ENCODE measurements at regions not wholly inside any gene's neighbourhood (a gene's known extent, or its start where the extent isn't known, plus 50 kb on each side); places are given as distances from the start of the nearest gene placed in this dataset.
"Not testable (repeated sequence)": the region's sequence is repeated elsewhere in the genome, so short reads cannot be mapped to it uniquely, and the experiment has no call there.

GRCh38 chr5:164206196-164206595, 700.8 kb downstream of the MAT2B start:
- intact Hi-C loops (cut with DNase I): no loop called here
- no peak for DNase-seq (ENCODE audit: low spot score)

GRCh38 chr5:164207646-164208045, 702.2 kb downstream of the MAT2B start:
- no peak for DNase-seq (ENCODE audit: low spot score)

GRCh38 chr5:164210491-164210890, 705.1 kb downstream of the MAT2B start:
- intact Hi-C loops (cut with DNase I): no loop called here

More at GRCh38 chr5:164207646-164208045, 702.2 kb downstream of the MAT2B start:
- intact Hi-C loops (cut with DNase I): no loop called here

GRCh38 chr5:164214698-164215097, 709.3 kb downstream of the MAT2B start:
- intact Hi-C loops (cut with DNase I): no loop called here
- DNase-seq (ENCODE audit: low spot score): no peak

More at GRCh38 chr5:164210491-164210890, 705.1 kb downstream of the MAT2B start:
- no peak for DNase-seq (ENCODE audit: low spot score)

DNA sequence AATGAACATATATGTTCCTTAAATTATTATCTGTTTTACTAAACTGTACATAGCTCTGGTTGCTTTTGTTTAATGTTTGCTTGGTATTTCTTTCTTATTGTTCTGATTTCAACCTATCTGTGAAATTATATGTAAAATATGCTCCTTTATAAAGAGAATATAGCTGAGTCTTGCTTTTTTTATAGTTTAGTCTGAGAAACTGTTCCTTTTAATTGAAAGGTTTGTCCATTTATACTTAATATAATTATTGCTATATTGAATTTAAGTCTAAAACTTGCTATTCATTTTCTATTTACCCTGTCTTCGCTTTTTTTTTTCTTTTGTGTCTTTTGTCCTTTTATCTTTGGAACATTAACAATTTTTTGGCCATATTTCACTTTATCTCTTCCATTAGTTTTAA, 712.0 kb downstream of the MAT2B start:
- intact Hi-C loops (cut with DNase I): no loop called here
- DNase-seq (ENCODE audit: low spot score): no peak

- DNase-seq (ENCODE audit: low spot score): no peak
- intact Hi-C loops (cut with DNase I): no loop called here
These were observed 715.1 kb downstream of the MAT2B start for GRCh38 chr5:164220522-164220921.

DNA sequence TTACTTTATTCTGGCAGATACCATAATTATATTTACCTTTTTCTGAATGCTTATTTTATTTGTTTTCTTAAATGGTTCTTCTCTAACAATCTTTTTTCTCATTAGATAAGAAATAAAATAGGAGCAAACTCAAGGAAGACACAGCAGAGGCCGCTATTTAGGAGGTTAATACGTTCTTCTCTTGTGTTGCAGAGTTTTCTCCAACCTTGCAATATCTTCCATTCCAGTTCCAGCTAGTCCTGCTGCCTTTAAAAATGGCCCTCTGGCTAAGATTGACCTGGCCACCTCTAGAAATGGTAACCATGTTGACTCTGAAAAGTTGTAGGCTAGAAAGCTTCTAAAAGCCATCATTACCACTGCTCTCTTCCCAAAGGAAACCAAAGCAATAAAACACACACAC, 718.8 kb downstream of the MAT2B start:
- intact Hi-C loops (cut with DNase I): no loop called here
- no peak for DNase-seq (ENCODE audit: low spot score)

GRCh38 chr5:164224772-164225171, 719.4 kb downstream of the MAT2B start:
- DNase-seq (ENCODE audit: low spot score): no peak
- intact Hi-C loops (cut with DNase I): no loop called here

DNA sequence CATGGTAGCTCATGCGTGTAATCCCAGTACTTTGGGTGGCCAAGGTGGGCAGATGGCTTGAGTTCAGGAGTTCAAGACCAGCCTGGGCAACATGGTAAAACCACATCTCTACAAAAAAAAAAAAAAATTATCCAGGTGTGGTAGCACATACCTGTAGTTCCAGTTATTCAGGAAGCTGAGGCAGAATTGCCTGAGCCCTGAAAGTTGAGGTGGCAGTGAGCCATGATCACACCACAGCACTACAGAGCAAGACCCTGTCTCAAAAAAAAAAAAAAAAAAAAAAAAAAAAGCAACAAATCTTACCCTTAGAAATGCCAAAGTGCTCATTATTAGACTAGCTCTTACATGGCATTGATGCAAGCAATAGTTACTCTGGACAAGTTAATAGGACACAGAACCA, 724.9 kb downstream of the MAT2B start:
- intact Hi-C loops (cut with DNase I): no loop called here
- DNase-seq (ENCODE audit: low spot score): no peak

DNA sequence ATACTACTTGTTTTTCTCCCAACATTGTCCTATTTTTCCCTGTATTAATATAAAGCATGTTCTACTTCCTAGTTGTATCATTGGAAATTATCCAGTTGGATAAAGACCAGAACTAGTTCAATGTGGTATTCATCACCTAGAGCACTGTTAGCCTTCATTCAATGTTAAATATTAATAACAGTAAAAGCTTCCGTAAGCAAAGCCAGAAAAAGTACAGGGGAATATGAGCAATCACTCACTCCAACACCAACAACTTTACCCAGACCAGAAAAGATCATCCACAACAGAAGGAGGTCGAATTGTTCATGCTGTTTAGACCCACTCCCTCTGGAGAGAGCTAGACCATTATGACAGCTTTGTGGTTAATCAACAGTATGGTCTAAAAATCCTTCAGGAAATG, 728.4 kb downstream of the MAT2B start:
- DNase-seq (ENCODE audit: low spot score): no peak
- intact Hi-C loops (cut with DNase I): no loop called here

DNA sequence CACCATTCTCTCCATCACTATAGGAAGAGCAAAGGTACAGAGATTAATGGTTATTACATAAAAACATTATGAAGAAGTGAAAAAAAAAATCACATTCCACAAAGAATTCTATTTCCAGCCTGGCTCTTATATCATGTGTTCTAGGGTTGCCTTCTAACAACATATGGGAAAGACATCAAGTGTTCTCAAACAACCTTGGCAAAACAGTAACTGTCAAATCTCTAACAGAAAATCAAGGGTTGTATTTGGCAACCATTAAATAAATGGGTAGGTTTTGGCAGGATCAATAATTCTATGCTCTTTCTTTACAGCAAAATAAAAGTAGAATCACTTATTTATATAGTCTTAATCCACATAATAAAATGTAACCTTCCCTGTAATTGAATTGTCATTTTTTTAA, 728.9 kb downstream of the MAT2B start:
- intact Hi-C loops (cut with DNase I): no loop called here
- DNase-seq (ENCODE audit: low spot score): no peak

GRCh38 chr5:164235300-164235891, 730.0 kb downstream of the MAT2B start:
- no peak for DNase-seq (ENCODE audit: low spot score)
- intact Hi-C loops (cut with DNase I): no loop called here

DNA sequence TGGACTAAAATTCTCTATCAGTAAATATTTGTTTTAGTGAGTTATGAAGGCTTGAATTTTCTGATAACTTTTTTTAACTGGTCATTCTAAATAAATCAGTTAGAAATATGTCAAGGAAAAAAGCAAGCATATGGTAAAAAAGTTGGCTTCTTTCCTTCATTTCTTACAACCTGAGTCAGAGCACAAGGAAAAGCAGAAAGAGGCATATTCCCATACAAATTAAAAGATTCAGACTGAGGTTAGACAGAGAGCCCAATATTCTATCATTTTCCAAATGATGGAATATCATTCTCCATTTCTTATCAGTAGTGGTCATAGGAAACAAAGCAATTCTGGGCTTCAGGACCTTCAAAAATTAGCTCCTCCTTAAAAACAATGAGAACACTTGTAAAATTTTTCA, 732.1 kb downstream of the MAT2B start:
- no peak for DNase-seq (ENCODE audit: low spot score)
- intact Hi-C loops (cut with DNase I): no loop called here

DNA sequence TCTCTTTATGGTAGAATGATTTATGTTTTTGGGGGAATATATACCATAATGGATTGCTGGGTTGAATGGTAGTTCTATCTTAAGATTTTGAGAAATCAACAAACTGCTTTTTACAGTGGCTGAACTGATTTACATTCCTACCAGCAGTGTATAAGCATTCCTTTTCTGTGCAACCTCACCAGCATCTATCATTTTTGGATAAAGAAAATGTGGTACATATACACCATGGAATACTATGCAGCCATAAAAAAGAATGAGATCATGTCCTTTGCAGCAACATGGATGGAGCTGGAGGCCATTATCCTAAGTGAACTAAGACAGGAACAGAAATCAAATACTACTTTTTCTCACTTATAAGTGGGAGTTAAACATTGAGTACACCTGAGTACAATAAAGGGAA, 746.4 kb downstream of the MAT2B start:
- DNase-seq (ENCODE audit: low spot score); intact Hi-C loops (cut with DNase I): not testable (repeated sequence)

DNA sequence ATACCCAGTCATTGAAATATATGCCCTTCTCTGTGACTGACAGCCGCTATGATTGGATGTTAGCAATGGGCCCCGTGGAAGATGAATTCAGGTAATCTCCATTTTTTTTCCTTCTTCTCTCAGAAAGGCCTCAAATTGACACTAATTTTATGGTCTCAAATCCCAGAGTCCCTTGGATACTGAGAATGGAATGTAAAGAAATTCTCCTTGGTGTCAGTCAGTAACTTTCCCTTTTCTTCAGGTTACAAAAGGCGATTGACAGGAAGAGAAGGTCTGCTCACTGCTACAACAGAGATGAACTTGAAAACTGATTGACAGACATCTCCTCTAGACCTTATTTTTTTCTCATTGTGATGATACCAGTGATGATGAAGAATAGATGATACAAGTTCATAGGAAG, 748.3 kb downstream of the MAT2B start:
- intact Hi-C loops (cut with DNase I): no loop called here
- no peak for DNase-seq (ENCODE audit: low spot score)

- DNase-seq (ENCODE audit: low spot score): no peak
These were observed 750.3 kb downstream of the MAT2B start for GRCh38 chr5:164255598-164256213.

DNA sequence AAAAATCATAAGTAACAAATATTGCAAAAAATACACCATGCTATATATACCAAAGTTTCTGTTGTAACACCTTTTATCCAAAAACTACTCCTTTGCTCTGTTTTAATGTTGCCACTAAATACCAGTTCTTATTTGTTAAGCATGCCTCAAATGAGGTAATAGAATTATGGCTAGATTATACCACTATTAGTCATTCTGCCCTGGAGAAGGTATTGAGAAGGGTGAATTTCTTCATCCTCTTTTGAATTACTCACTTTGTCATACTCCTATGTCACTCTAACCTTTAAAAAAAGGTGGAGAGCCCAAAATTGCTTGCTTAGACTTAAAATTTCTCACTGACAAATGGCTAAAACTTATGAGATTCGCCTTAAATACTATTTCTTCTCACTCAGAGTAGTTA, 750.9 kb downstream of the MAT2B start:
- intact Hi-C loops (cut with DNase I): no loop called here
- no peak for DNase-seq (ENCODE audit: low spot score)

More at GRCh38 chr5:164255598-164256213, 750.3 kb downstream of the MAT2B start:
- intact Hi-C loops (cut with DNase I): no loop called here

GRCh38 chr5:164256954-164257353, 751.5 kb downstream of the MAT2B start:
- intact Hi-C loops (cut with DNase I): no loop called here
- no peak for DNase-seq (ENCODE audit: low spot score)

DNA sequence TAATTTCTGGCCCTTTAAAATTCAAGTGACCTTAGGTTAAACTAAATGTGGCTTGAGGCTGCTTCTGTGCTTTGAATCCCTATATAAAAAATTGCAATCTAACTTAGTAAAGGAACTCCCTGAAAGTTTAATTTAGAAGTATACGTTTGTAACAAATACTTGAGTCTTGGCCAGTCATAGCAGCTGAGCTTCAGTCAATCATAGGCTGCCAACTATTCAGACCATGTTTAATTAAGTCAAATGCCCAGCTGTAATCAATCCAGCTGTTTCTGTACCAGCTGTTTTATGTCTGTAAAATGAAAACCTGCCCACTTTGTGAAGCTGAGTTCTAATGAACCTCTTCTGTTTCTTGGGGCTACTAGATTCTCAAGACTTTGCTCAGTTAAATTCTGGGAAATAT, 760.1 kb downstream of the MAT2B start:
- DNase-seq (ENCODE audit: low spot score): no peak
- intact Hi-C loops (cut with DNase I): no loop called here

GRCh38 chr5:164266571-164266970, 761.2 kb downstream of the MAT2B start:
- intact Hi-C loops (cut with DNase I): no loop called here
- no peak for DNase-seq (ENCODE audit: low spot score)

DNA sequence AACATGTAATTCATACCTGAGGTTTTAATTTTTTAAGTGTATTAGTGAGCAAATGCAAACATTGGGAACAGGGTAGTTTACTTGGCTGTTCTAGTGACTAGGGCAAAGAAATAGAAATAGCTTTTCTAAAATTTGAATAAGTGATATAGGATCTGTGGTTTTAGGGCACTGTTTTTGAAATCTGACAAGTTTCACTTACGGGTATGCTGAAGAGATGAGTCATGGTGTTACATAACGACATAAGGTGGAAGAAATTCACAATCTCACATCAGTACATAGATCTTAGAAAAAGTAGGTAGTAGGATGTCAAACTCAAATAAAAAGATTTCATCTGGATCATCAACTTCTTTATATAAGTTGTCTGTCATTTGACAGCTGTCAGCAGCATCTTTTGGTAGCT, 772.3 kb downstream of the MAT2B start:
- intact Hi-C loops (cut with DNase I): no loop called here
- no peak for DNase-seq (ENCODE audit: low spot score)

DNA sequence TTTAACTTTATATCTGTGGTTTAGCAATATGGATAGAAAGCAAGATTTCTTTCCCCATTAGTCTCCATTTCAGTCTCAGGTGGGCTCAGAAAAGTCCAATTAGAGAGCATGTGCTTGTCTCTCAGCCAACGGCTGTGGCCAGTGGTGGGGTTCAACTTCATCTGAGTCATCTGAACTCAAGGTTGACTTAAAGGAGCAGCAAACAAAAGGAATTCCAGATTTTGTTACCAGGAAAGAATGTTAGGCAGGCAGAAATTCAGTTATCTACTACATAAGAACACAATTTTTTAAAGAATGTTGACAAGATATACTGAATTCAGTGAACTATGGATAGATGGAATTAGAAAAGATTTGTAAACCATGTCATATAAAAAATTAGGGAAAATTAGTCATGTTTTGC, 784.1 kb downstream of the MAT2B start:
- intact Hi-C loops (cut with DNase I): no loop called here
- no peak for DNase-seq (ENCODE audit: low spot score)

Measured in cardiac septum (tissue), 1 donor.